Spinal cord (tissue), 9 donors: ENCODE measurements at regions not wholly inside any gene's neighbourhood (a gene's known extent, or its start where the extent isn't known, plus 50 kb on each side); places are given as distances from the start of the nearest gene placed in this dataset.

Experiments
- DNase-seq, 6 donors: peaks; one replicate each; pipeline versions ENCODE4 v3.0.0 to v3.0.0-alpha.2; 2013 to 2015; ENCODE audit warnings: low spot score in 6 of 6, low read depth in 4 of 6
- H3K27ac ChIP-seq: one replicate; pipeline ENCODE4 v1.5.1; 2013; ENCODE audit warnings: low read depth, low read length, control low read depth
- H3K27me3 ChIP-seq: one replicate; pipeline ENCODE4 v1.6.1; 2013; ENCODE audit warnings: low read length; ENCODE audit not compliant: control insufficient read depth, insufficient read depth
- H3K36me3 ChIP-seq: one replicate; pipeline ENCODE4 v1.6.1; 2013; ENCODE audit warnings: low read length; ENCODE audit not compliant: control insufficient read depth, insufficient read depth
- H3K4me1 ChIP-seq: one replicate; pipeline ENCODE4 v1.6.1; 2013; ENCODE audit warnings: low read length; ENCODE audit not compliant: control insufficient read depth, insufficient read depth
- H3K4me3 ChIP-seq: one replicate; pipeline ENCODE4 v1.5.1; 2013; ENCODE audit warnings: low read depth, low read length, control low read depth
- H3K9me3 ChIP-seq: one replicate; pipeline ENCODE4 v1.6.1; 2013; ENCODE audit warnings: low read length; ENCODE audit not compliant: control insufficient read depth, insufficient read depth
- WGBS: methylation state at CpG from one replicate; pipeline ENCODE4 v1.1.5; 2013; ENCODE audit warnings: missing lambda C conversion rate; ENCODE audit not compliant: insufficient coverage; 5-methylcytosine and 5-hydroxymethylcytosine counted together
- donor health status: healthy.

- Histone ChIP-seq H3K36me3 (no peaks in the 10 kb centered on the region), H3K27me3 (no peaks in the 10 kb centered on the region), H3K4me1 (peaks cover 13% of the 10 kb centered on the region), H3K27ac (no peak overlapping the region), H3K9me3 (no peaks in the 10 kb centered on the region), H3K4me3 (no peak overlapping the region)
- WGBS = no CpG with 5 or more reads among the region's 1 CpG
- DNase-seq = no peak
Measured at GRCh38 chr10:120641695-120642094, 184.7 kb downstream of the PLPP4 start.

GRCh38 chr10:120643351-120643750 lies 186.3 kb downstream of the PLPP4 start:
- no peak overlapping the region for H3K4me3 ChIP-seq
- H3K27ac ChIP-seq = no peak overlapping the region
- no peaks in the 10 kb centered on the region for H3K9me3 ChIP-seq
- H3K4me1 ChIP-seq = peaks cover 13% of the 10 kb centered on the region
- WGBS = 56% methylated on average over 1 of the region's 2 CpGs
- H3K36me3 ChIP-seq = no peaks in the 10 kb centered on the region
- DNase-seq = no peak
- H3K27me3 ChIP-seq = no peaks in the 10 kb centered on the region

- DNase-seq = peak in 1 of 6 donors; percentile 40
- no peak overlapping the region for H3K27ac ChIP-seq
- H3K9me3 ChIP-seq = no peaks in the 10 kb centered on the region
- peaks cover 2% of the 10 kb centered on the region for H3K27me3 ChIP-seq
- WGBS = 60% methylated on average over 1 of the region's 1 CpG
- H3K36me3 ChIP-seq = no peaks in the 10 kb centered on the region
- H3K4me1 ChIP-seq = peaks cover 13% of the 10 kb centered on the region
- H3K4me3 ChIP-seq = no peak overlapping the region
Measured at GRCh38 chr10:120644556-120645410, 187.8 kb downstream of the PLPP4 start.

- 87% methylated on average over 3 of the region's 6 CpGs for WGBS
- DNase-seq = no peak
- H3K4me1 ChIP-seq = peaks cover 6% of the 10 kb centered on the region
- H3K4me3 ChIP-seq = no peak overlapping the region
- peaks cover 2% of the 10 kb centered on the region for H3K27me3 ChIP-seq
- H3K36me3 ChIP-seq = no peaks in the 10 kb centered on the region
- no peaks in the 10 kb centered on the region for H3K9me3 ChIP-seq
- no peak overlapping the region for H3K27ac ChIP-seq
Measured at GRCh38 chr10:120646159-120646732, 189.2 kb downstream of the PLPP4 start.

GRCh38 chr10:120646738-120647456 lies 189.9 kb downstream of the PLPP4 start:
- Histone ChIP-seq H3K27me3 (peaks cover 2% of the 10 kb centered on the region), H3K36me3 (no peaks in the 10 kb centered on the region), H3K27ac (no peak overlapping the region), H3K9me3 (no peaks in the 10 kb centered on the region), H3K4me1 (peaks cover 6% of the 10 kb centered on the region), H3K4me3 (no peak overlapping the region)
- WGBS = no CpG with 5 or more reads among the region's 5 CpGs
- peak in 2 of 6 donors; percentile 23 to 58 for DNase-seq

GRCh38 chr10:120650705-120651399 lies 193.8 kb downstream of the PLPP4 start:
- no peak overlapping the region for H3K4me3 ChIP-seq
- DNase-seq = no peak
- H3K36me3 ChIP-seq = no peaks in the 10 kb centered on the region
- H3K27ac ChIP-seq = no peak overlapping the region
- WGBS = 100% methylated on average over 3 of the region's 7 CpGs
- no peaks in the 10 kb centered on the region for H3K9me3 ChIP-seq
- no peaks in the 10 kb centered on the region for H3K4me1 ChIP-seq
- H3K27me3 ChIP-seq = peaks cover 2% of the 10 kb centered on the region

- no peaks in the 10 kb centered on the region for H3K27me3 ChIP-seq
Measured at GRCh38 chr10:120656107-120656506, 195.1 kb upstream of the WDR11 start.

GRCh38 chr10:120657371-120657770 lies 193.8 kb upstream of the WDR11 start:
- WGBS = 52% methylated on average over 2 of the region's 3 CpGs
- H3K27ac ChIP-seq = no peak overlapping the region
- no peak overlapping the region for H3K4me3 ChIP-seq
- H3K36me3 ChIP-seq = no peaks in the 10 kb centered on the region
- no peaks in the 10 kb centered on the region for H3K9me3 ChIP-seq
- no peaks in the 10 kb centered on the region for H3K27me3 ChIP-seq
- DNase-seq = peak in 1 of 6 donors; percentile 84
- H3K4me1 ChIP-seq = no peaks in the 10 kb centered on the region

More at GRCh38 chr10:120656107-120656506, 195.1 kb upstream of the WDR11 start:
- H3K4me1 ChIP-seq = no peaks in the 10 kb centered on the region
- no peak for DNase-seq
- no peaks in the 10 kb centered on the region for H3K9me3 ChIP-seq
- no peak overlapping the region for H3K4me3 ChIP-seq
- H3K27ac ChIP-seq = no peak overlapping the region
- no CpG with 5 or more reads among the region's 2 CpGs for WGBS
- H3K36me3 ChIP-seq = no peaks in the 10 kb centered on the region
